IMR-90 (cell line): ENCODE measurements at regions not wholly inside any gene's neighbourhood (a gene's known extent, or its start where the extent isn't known, plus 50 kb on each side); places are given as distances from the start of the nearest gene placed in this dataset.

ENCODE experiments used
- ATAC-seq: fragments of 200-7000 bp; cut with Tn5 transposase; 2 replicates; pipeline ENCODE4 v1.9.1; 2020; ENCODE audit warnings: low read depth, mild to moderate bottlenecking, moderate library complexity
- BruUV-seq: library from RNA; stranded (reverse); fragments of 400-500 nt; replicated peaks from 2 replicates; lab custom pipeline; 2021; lab: Mats Ljungman, UMichigan
- CTCF ChIA-PET: fragments of 300-600 bp; formaldehyde crosslinking; extraction: SDS; loops from one replicate; lab custom pipeline; 2021; ENCODE audit warnings: antibody characterized with exemption; lab: Yijun Ruan, JAX
- POLR2A ChIA-PET: fragments of 300-600 bp; sonication (Branson Sonifier 250); formaldehyde crosslinking; loops from one replicate; lab custom pipeline; 2022; ENCODE audit warnings: antibody characterized with exemption; ENCODE audit not compliant: unreplicated experiment; lab: Charles Lee
- DNase-seq: peaks from one replicate; pipeline ENCODE4 v3.0.0; 2013
- H2AFZ ChIP-seq: replicated peaks from 2 replicates; pipeline ENCODE3; 2013; ENCODE audit warnings: low read length, mild to moderate bottlenecking; ENCODE audit not compliant: poor library complexity
- H2AK5ac ChIP-seq: 2 replicates; pipeline ENCODE4 v1.6.1; 2013; ENCODE audit warnings: low read depth, low read length, inconsistent platforms
- H2AK9ac ChIP-seq: replicated peaks from 2 replicates; pipeline ENCODE3; 2013; ENCODE audit warnings: mild to moderate bottlenecking, low read depth, low read length, moderate library complexity; ENCODE audit not compliant: poor library complexity
- H2BK120ac ChIP-seq: 2 replicates; pipeline ENCODE4 v1.6.1; 2013; ENCODE audit warnings: low read depth, low read length, inconsistent platforms
- H2BK15ac ChIP-seq: 3 replicates; pipeline ENCODE4 v1.6.1; 2013; ENCODE audit warnings: low read depth, low read length, inconsistent platforms
- H2BK20ac ChIP-seq: 2 replicates; pipeline ENCODE4 v1.6.1; 2013; ENCODE audit warnings: low read depth, mild to moderate bottlenecking, inconsistent platforms, low read length, moderate library complexity
- H2BK5ac ChIP-seq: 2 replicates; pipeline ENCODE4 v1.6.1; 2013; ENCODE audit warnings: mild to moderate bottlenecking, low read depth, low read length, inconsistent platforms; ENCODE audit not compliant: poor library complexity, severe bottlenecking
- H3K14ac ChIP-seq: replicated peaks from 2 replicates; pipeline ENCODE4 v1.6.1; 2013; ENCODE audit warnings: low read depth, low read length, inconsistent platforms
- H3K18ac ChIP-seq: 2 replicates; pipeline ENCODE4 v1.6.1; 2013; ENCODE audit warnings: low read depth, low read length, control low read depth
- H3K23ac ChIP-seq: 2 replicates; pipeline ENCODE4 v1.6.1; 2013; ENCODE audit warnings: low read depth, low read length, inconsistent platforms
- H3K27ac ChIP-seq: 2 replicates; pipeline ENCODE4 v1.5.1; 2013; ENCODE audit warnings: mild to moderate bottlenecking, control low read depth, low read length; ENCODE audit not compliant: insufficient read depth
- H3K27me3 ChIP-seq: 2 replicates; pipeline ENCODE4 v1.6.1; 2013; ENCODE audit warnings: low read length; ENCODE audit not compliant: control insufficient read depth, insufficient read depth
- H3K36me3 ChIP-seq: 2 replicates; pipeline ENCODE4 v1.6.1; 2013; ENCODE audit warnings: low read length, mixed read lengths; ENCODE audit not compliant: control insufficient read depth, insufficient read depth
- H3K4ac ChIP-seq: 2 replicates; pipeline ENCODE4 v1.6.1; 2013; ENCODE audit warnings: low read depth, low read length, inconsistent platforms
- H3K4me1 ChIP-seq: 2 replicates; pipeline ENCODE4 v1.6.1; 2013; ENCODE audit warnings: low read length, mixed read lengths; ENCODE audit not compliant: control insufficient read depth, insufficient read depth
- H3K4me2 ChIP-seq: 2 replicates; pipeline ENCODE4 v1.6.1; 2013; ENCODE audit warnings: low read depth, mild to moderate bottlenecking, control low read depth, low read length, moderate library complexity
- H3K4me3 ChIP-seq: 2 replicates; pipeline ENCODE4 v1.5.1; 2013; ENCODE audit warnings: low read depth, mild to moderate bottlenecking, control low read depth, low read length, moderate library complexity; ENCODE audit not compliant: insufficient read depth
- H3K56ac ChIP-seq: 2 replicates; pipeline ENCODE4 v1.6.1; 2013; ENCODE audit warnings: low read length, inconsistent platforms; ENCODE audit not compliant: insufficient read depth; ENCODE audit errors: extremely low read depth
- H3K79me1 ChIP-seq, 2 experiments: 2 replicates each; pipeline ENCODE4 v1.6.1; 2013; ENCODE audit warnings: low read length in 2 of 2, inconsistent platforms in 1 of 2, low read depth in 1 of 2
- H3K9ac ChIP-seq: 2 replicates; pipeline ENCODE4 v1.6.1; 2013; ENCODE audit warnings: low read depth, low read length, control low read depth
- H3K9me1 ChIP-seq: 2 replicates; pipeline ENCODE4 v1.6.1; 2013; ENCODE audit warnings: low read length, inconsistent platforms; ENCODE audit not compliant: insufficient read depth
- H3K9me3 ChIP-seq: 2 replicates; pipeline ENCODE4 v1.6.1; 2013; ENCODE audit warnings: low read length; ENCODE audit not compliant: control insufficient read depth, insufficient read depth
- H4K20me1 ChIP-seq: 2 replicates; pipeline ENCODE4 v1.6.1; 2013; ENCODE audit warnings: low read length, inconsistent platforms; ENCODE audit not compliant: insufficient read depth
- H4K5ac ChIP-seq: 2 replicates; pipeline ENCODE4 v1.6.1; 2013; ENCODE audit warnings: mild to moderate bottlenecking, low read depth, low read length, control low read depth
- H4K8ac ChIP-seq, 2 experiments: 2 replicates each; pipeline ENCODE4 v1.6.1; 2013; ENCODE audit warnings: low read depth in 2 of 2, low read length in 2 of 2, control low read depth in 1 of 2, inconsistent platforms in 1 of 2
- H4K91ac ChIP-seq: 2 replicates; pipeline ENCODE4 v1.6.1; 2013; ENCODE audit warnings: low read depth, low read length, inconsistent platforms; ENCODE audit not compliant: insufficient read depth
- BHLHE40 ChIP-seq: fragments of 150-350 bp; IDR thresholded peaks from 2 replicates; pipeline ENCODE4 v1.6.1; 2016; ENCODE audit warnings: mild to moderate bottlenecking, low read depth, low read length
- CHD1 ChIP-seq: IDR thresholded peaks from 2 replicates; pipeline ENCODE4 v1.6.1; 2012; ENCODE audit warnings: low read depth, low read length, improper control_type of control experiment
- FOS ChIP-seq: fragments of 150-350 bp; IDR thresholded peaks from 2 replicates; pipeline ENCODE4 v1.6.1; 2016; ENCODE audit warnings: low read depth, low read length
- MXI1 ChIP-seq: IDR thresholded peaks from 2 replicates; pipeline ENCODE4 v1.6.1; 2012; ENCODE audit warnings: low read depth, mild to moderate bottlenecking, low read length, moderate library complexity, borderline replicate concordance
- POLR2A ChIP-seq: IDR thresholded peaks from 2 replicates; pipeline ENCODE4 v1.6.1; 2012; ENCODE audit warnings: mild to moderate bottlenecking, low read depth, low read length
- RAD21 ChIP-seq: IDR thresholded peaks from 2 replicates; pipeline ENCODE4 v1.6.1; 2012; ENCODE audit warnings: low read length, improper control_type of control experiment
- RCOR1 ChIP-seq: IDR thresholded peaks from 2 replicates; pipeline ENCODE4 v1.6.1; 2012; ENCODE audit warnings: mild to moderate bottlenecking, low read length, improper control_type of control experiment; ENCODE audit not compliant: insufficient replicate concordance
- WGBS, 2 experiments: methylation state at CpG; one replicate each; pipeline versions ENCODE4 v1.1.5 to v1.1.7; 2013; ENCODE audit warnings: missing lambda C conversion rate in 2 of 2; ENCODE audit not compliant: insufficient read length in 1 of 2; ENCODE audit errors: extremely low coverage in 2 of 2; 5-methylcytosine and 5-hydroxymethylcytosine counted together
- dilution Hi-C: fragments of 300-500 bp; cut with HindIII; formaldehyde crosslinking; loops from one replicate; pipeline ENCODE4 v1.14.3; 2018; ENCODE audit warnings: low sequenced_read_pairs; ENCODE audit not compliant: unreplicated experiment
- in situ Hi-C: fragments of 300-500 bp; cut with MboI; formaldehyde crosslinking; loops from 3 replicates; pipeline ENCODE4 v1.14.3; 2019; ENCODE audit warnings: low sequenced_read_pairs, inconsistent platforms, mixed read lengths
- intact Hi-C: fragments of 100-400 bp; cut with micrococcal nuclease; formaldehyde crosslinking; loops from 2 replicates; pipeline ENCODE4 v1.10.0; 2022
- TF ChIP-seq, protein P1 (sequence below): conservative IDR thresholded peaks from 2 replicates; pipeline ENCODE4 v1.5.1; 2012; ENCODE audit warnings: mild to moderate bottlenecking, low read depth, low read length, improper control_type of control experiment

- TF ChIP-seq RAD21 (no peak), CHD1 (no peak)
Measured at GRCh38 chr4:60619531-60620305, 580.4 kb upstream of the ADGRL3 start (continued).

- no TSS peak for BruUV-seq
- Histone ChIP-seq H3K4me3 (no peak overlapping the region), H4K8ac (no peak overlapping the region), H2AK5ac (no peak overlapping the region), H3K9me3 (no peaks in the 10 kb centered on the region), H3K23ac (no peak overlapping the region), H2BK15ac (no peak overlapping the region), H3K9ac (no peak overlapping the region), H3K9me1 (no peaks in the 10 kb centered on the region), H3K27ac (no peak overlapping the region), H2AFZ (no peak overlapping the region), H4K91ac (no peak overlapping the region), H3K14ac (no peak overlapping the region), H3K27me3 (no peaks in the 10 kb centered on the region), H3K4me2 (no peak overlapping the region), H3K79me1 (no peaks in the 10 kb centered on the region), H3K56ac (no peak overlapping the region), H3K18ac (no peak overlapping the region), H4K5ac (no peak overlapping the region), H2BK120ac (no peak overlapping the region; the same call in 1 of the 2 replicates), H4K20me1 (no peaks in the 10 kb centered on the region), H2BK5ac (no peak overlapping the region), H2BK20ac (no peak overlapping the region), H3K36me3 (no peaks in the 10 kb centered on the region), H2AK9ac (no peak overlapping the region), H3K4me1 (no peaks in the 10 kb centered on the region), H3K4ac (no peak overlapping the region)
- TF ChIP-seq RCOR1 (no peak), POLR2A (no peak), BHLHE40 (no peak), RAD21 (no peak), MXI1 (no peak), FOS (no peak)
- TF ChIP-seq, protein P1, sequence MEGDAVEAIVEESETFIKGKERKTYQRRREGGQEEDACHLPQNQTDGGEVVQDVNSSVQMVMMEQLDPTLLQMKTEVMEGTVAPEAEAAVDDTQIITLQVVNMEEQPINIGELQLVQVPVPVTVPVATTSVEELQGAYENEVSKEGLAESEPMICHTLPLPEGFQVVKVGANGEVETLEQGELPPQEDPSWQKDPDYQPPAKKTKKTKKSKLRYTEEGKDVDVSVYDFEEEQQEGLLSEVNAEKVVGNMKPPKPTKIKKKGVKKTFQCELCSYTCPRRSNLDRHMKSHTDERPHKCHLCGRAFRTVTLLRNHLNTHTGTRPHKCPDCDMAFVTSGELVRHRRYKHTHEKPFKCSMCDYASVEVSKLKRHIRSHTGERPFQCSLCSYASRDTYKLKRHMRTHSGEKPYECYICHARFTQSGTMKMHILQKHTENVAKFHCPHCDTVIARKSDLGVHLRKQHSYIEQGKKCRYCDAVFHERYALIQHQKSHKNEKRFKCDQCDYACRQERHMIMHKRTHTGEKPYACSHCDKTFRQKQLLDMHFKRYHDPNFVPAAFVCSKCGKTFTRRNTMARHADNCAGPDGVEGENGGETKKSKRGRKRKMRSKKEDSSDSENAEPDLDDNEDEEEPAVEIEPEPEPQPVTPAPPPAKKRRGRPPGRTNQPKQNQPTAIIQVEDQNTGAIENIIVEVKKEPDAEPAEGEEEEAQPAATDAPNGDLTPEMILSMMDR, result no peak
- WGBS, 2 experiments, result no CpG with 5 or more reads among the region's 2 CpGs
- CTCF ChIA-PET, result interaction anchor here (1.1 kb wide), 1 partner anchor 9 kb away, joined by 3 read pairs; no protein-coding TSS in a partner anchor
- POLR2A ChIA-PET, result no interaction called here
- DNase-seq (no peak), ATAC-seq (no peak)
- dilution Hi-C loops, result no loop called here
- intact Hi-C loops, result no loop called here
- in situ Hi-C loops, result no loop called here
Measured at GRCh38 chr4:60637976-60638375, 562.1 kb upstream of the ADGRL3 start.
